ENCODE measurements at regions not wholly inside any gene's neighbourhood (a gene's known extent, or its start where the extent isn't known, plus 50 kb on each side); places are given as distances from the start of the nearest gene placed in this dataset.

DNA sequence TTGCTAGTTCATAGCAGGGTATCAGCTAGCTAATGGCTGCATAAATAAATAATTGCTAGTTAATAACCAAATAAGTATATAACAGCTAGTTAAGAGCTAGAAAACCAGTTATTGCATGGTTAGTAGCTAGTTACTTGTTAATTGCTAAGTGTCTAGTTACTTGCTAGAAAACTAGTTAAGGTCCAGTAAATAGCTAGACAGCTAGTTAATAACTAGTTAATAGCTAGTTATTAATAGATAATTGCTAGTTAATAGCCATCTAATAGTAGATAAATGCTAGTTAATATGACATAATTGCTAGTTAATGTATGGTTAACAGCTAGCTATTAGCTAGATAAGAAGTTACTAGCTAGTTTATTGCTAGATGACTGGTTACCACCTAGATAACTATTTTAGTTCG lies 629.9 kb upstream of the CT83 start:
- no peak overlapping the region for H2AFZ ChIP-seq (replicated peaks)

DNA sequence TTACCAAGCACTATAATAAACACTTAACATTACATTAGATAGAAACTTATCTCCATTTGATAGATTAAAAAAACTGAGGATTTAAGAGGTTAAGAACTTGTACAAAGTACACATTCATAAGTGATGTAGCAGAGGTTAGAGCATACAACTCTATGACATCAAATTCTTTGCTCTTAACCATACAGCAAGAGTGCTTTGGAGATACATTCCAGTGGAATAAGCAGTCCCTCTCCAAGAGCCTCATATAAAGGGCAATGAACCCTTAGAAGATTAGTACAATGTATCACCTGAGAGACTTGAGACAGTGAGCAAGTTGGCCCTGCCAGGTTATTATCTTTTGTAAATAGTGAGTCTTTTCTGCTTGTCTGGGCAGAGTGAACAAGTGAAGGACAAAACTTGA lies 600.4 kb upstream of the CT83 start:
- no peaks in the 10 kb centered on the region for H4K20me1 ChIP-seq (ENCODE audit: low read depth)
- TF ChIP-seq, protein P1, sequence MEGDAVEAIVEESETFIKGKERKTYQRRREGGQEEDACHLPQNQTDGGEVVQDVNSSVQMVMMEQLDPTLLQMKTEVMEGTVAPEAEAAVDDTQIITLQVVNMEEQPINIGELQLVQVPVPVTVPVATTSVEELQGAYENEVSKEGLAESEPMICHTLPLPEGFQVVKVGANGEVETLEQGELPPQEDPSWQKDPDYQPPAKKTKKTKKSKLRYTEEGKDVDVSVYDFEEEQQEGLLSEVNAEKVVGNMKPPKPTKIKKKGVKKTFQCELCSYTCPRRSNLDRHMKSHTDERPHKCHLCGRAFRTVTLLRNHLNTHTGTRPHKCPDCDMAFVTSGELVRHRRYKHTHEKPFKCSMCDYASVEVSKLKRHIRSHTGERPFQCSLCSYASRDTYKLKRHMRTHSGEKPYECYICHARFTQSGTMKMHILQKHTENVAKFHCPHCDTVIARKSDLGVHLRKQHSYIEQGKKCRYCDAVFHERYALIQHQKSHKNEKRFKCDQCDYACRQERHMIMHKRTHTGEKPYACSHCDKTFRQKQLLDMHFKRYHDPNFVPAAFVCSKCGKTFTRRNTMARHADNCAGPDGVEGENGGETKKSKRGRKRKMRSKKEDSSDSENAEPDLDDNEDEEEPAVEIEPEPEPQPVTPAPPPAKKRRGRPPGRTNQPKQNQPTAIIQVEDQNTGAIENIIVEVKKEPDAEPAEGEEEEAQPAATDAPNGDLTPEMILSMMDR (IDR thresholded peaks at IDR 0.05) = no peak
- TF ChIP-seq EZH2 (IDR thresholded peaks at IDR 0.05) = no peak
- TF ChIP-seq EZH2phosphoT487 (IDR thresholded peaks at IDR 0.05) = no peak

More for the DNA sequence above, 629.9 kb upstream of the CT83 start:
- Mint-ChIP-seq H3K27ac (no peak overlapping the region), H3K27me3 (ENCODE audit: insufficient read depth, low read depth) (no peaks in the 10 kb centered on the region), H3K4me1 (no peaks in the 10 kb centered on the region), H3K4me3 (no peak overlapping the region), H3K9me3 (no peaks in the 10 kb centered on the region), H3K36me3 (no peaks in the 10 kb centered on the region)
- Histone ChIP-seq H3K9me3 (ENCODE audit: low read depth) (peaks cover 49% of the 10 kb centered on the region), H3K4me3 (no peak overlapping the region), H3K27ac (no peak overlapping the region), H3K4me2 (no peak overlapping the region), H3K4me1 (no peaks in the 10 kb centered on the region), H3K79me2 (ENCODE audit: low read depth) (no peaks in the 10 kb centered on the region), H3K27me3 (no peaks in the 10 kb centered on the region), H3K36me3 (peaks cover 3% of the 10 kb centered on the region), H3K9ac (no peak overlapping the region), H3F3A (ENCODE audit: low read depth) (peaks cover 51% of the 10 kb centered on the region), H4K20me1 (ENCODE audit: low read depth) (no peaks in the 10 kb centered on the region)
- no peak for TF ChIP-seq EZH2 (IDR thresholded peaks at IDR 0.05)
- TF ChIP-seq EZH2phosphoT487 (IDR thresholded peaks at IDR 0.05) = no peak
- TF ChIP-seq, protein P1 (IDR thresholded peaks at IDR 0.05) = no peak
- DNase-seq (ENCODE audit: low spot score) = no peak

DNA sequence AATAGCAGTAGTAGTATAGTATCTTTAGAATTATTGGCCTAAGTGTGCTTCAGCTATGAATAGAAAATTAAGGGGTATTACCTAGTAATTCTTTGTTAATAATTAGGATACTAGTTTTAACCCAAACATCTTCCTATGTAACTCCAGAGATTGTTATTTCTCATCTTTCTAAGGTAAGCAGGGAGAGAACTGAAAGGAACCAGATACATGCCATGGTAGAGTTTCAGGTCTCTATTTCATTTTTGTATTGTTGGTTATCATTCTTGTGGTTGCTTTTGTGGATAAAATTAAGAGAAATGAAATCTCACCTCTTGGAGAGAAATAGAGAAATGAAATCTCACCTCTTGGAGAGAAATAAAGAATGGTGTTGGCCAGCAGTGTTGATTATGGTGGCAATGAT lies 597.1 kb upstream of the CT83 start:
- no peak overlapping the region for H3K4me3 Mint-ChIP-seq
- TF ChIP-seq, protein P1 (IDR thresholded peaks at IDR 0.05) = no peak
- TF ChIP-seq EZH2phosphoT487 (IDR thresholded peaks at IDR 0.05) (no peak), EZH2 (IDR thresholded peaks at IDR 0.05) (no peak)
- Histone ChIP-seq H3F3A (ENCODE audit: low read depth) (no peaks in the 10 kb centered on the region), H3K27ac (no peak overlapping the region), H3K4me3 (no peak overlapping the region), H3K4me1 (no peaks in the 10 kb centered on the region), H3K9me3 (ENCODE audit: low read depth) (peaks cover 12% of the 10 kb centered on the region), H3K27me3 (no peaks in the 10 kb centered on the region), H2AFZ (replicated peaks) (no peak overlapping the region), H3K79me2 (ENCODE audit: low read depth) (no peaks in the 10 kb centered on the region), H4K20me1 (ENCODE audit: low read depth) (no peaks in the 10 kb centered on the region), H3K4me2 (no peak overlapping the region), H3K9ac (no peak overlapping the region), H3K36me3 (no peaks in the 10 kb centered on the region)
- DNase-seq (ENCODE audit: low spot score) = no peak
- H3K27ac Mint-ChIP-seq = no peak overlapping the region
- H3K27me3 Mint-ChIP-seq (ENCODE audit: insufficient read depth, low read depth) = no peaks in the 10 kb centered on the region
- H3K9me3 Mint-ChIP-seq = no peaks in the 10 kb centered on the region
- H3K36me3 Mint-ChIP-seq = no peaks in the 10 kb centered on the region
- no peaks in the 10 kb centered on the region for H3K4me1 Mint-ChIP-seq

More for the DNA sequence above, 600.4 kb upstream of the CT83 start:
- Mint-ChIP-seq H3K4me1 (no peaks in the 10 kb centered on the region), H3K27ac (no peak overlapping the region), H3K9me3 (no peaks in the 10 kb centered on the region), H3K36me3 (no peaks in the 10 kb centered on the region), H3K27me3 (ENCODE audit: insufficient read depth, low read depth) (no peaks in the 10 kb centered on the region), H3K4me3 (no peak overlapping the region)
- H2AFZ ChIP-seq (replicated peaks) = no peak overlapping the region
- no peak overlapping the region for H3K27ac ChIP-seq
- H3K4me2 ChIP-seq = no peak overlapping the region
- H3K27me3 ChIP-seq = no peaks in the 10 kb centered on the region
- no peaks in the 10 kb centered on the region for H3K4me1 ChIP-seq
- no peak overlapping the region for H3K4me3 ChIP-seq
- peaks cover 10% of the 10 kb centered on the region for H3K9me3 ChIP-seq (ENCODE audit: low read depth)
- no peaks in the 10 kb centered on the region for H3K36me3 ChIP-seq
- no peaks in the 10 kb centered on the region for H3K79me2 ChIP-seq (ENCODE audit: low read depth)
- H3K9ac ChIP-seq = no peak overlapping the region
- H3F3A ChIP-seq (ENCODE audit: low read depth) = no peaks in the 10 kb centered on the region
- no peak for DNase-seq (ENCODE audit: low spot score)

Data from neural progenitor cell (in vitro differentiated cells).